Fibroblast of mammary gland (primary cell): ENCODE measurements at regions not wholly inside any gene's neighbourhood (a gene's known extent, or its start where the extent isn't known, plus 50 kb on each side); places are given as distances from the start of the nearest gene placed in this dataset.

Experiments
- DNase-seq: peaks from one replicate; pipeline ENCODE4 v3.0.0-alpha.2; 2010; ENCODE audit warnings: low read depth
- H3K4me3 ChIP-seq: 2 replicates; pipeline ENCODE4 v1.5.1; 2011; ENCODE audit warnings: low read depth, mild to moderate bottlenecking, low read length, moderate library complexity; ENCODE audit not compliant: control insufficient read depth
- CTCF ChIP-seq: conservative IDR thresholded peaks from 2 replicates; pipeline ENCODE4 v1.5.1; 2011; ENCODE audit warnings: low read depth, low read length, inconsistent platforms; ENCODE audit not compliant: control insufficient read depth, insufficient read depth

GRCh38 chr1:55751776-55752175 is 536.6 kb upstream of the USP24 start:
- peak; percentile 64 for DNase-seq
- no peak overlapping the region for H3K4me3 ChIP-seq

GRCh38 chr1:55750628-55750995 is 535.4 kb upstream of the USP24 start:
- no peak overlapping the region for H3K4me3 ChIP-seq
- no peak for DNase-seq
- TF ChIP-seq CTCF = no peak

More at GRCh38 chr1:55751776-55752175, 536.6 kb upstream of the USP24 start:
- no peak for TF ChIP-seq CTCF

GRCh38 chr1:55749975-55750627 is 534.9 kb upstream of the USP24 start:
- H3K4me3 ChIP-seq = no peak overlapping the region
- no peak for TF ChIP-seq CTCF
- no peak for DNase-seq

GRCh38 chr1:55747408-55747841 is 532.3 kb upstream of the USP24 start:
- TF ChIP-seq CTCF = no peak

GRCh38 chr1:55746710-55747109 is 531.5 kb upstream of the USP24 start:
- H3K4me3 ChIP-seq = no peak overlapping the region
- TF ChIP-seq CTCF = no peak
- no peak for DNase-seq

More at GRCh38 chr1:55747408-55747841, 532.3 kb upstream of the USP24 start:
- H3K4me3 ChIP-seq = no peak overlapping the region
- peak; percentile 72 for DNase-seq

- no peak overlapping the region for H3K4me3 ChIP-seq
- peak; percentile 67 for DNase-seq
- TF ChIP-seq CTCF = no peak
Observed at GRCh38 chr1:55741516-55741915, 526.4 kb upstream of the USP24 start.

- TF ChIP-seq CTCF = no peak
- no peak overlapping the region for H3K4me3 ChIP-seq
- DNase-seq = no peak
Observed at GRCh38 chr1:55735106-55735505, 519.9 kb upstream of the USP24 start.
